ENCODE measurements at regions not wholly inside any gene's neighbourhood (a gene's known extent, or its start where the extent isn't known, plus 50 kb on each side); places are given as distances from the start of the nearest gene placed in this dataset.

DNA sequence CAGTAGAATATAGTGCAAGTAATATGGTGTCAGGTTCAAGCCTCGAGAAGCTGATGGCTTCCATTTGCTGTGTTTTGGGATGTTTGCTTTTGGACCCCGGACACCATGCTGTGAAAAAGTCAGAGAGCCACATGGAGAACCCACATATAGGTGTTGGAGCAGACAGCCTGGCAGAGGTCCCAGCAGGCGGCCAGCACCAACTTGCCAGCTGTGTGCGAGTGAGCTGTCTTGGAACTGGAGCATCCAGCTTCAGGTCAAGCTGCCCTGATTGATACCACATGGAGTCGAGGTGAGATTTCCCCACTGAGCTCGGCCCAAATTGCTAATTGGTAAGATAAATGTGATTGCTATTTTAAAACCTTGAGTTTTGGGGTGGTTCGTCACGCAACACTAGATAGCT lies 185.7 kb upstream of the TBL1XR1 start:
- H3K27ac ChIP-seq (ENCODE audit: low read depth, low read length), result no peak overlapping the region
- no peaks in the 10 kb centered on the region for H3K79me2 ChIP-seq (ENCODE audit: control insufficient read depth, low read length)
- H3K4me2 ChIP-seq (ENCODE audit: low read length), result no peak overlapping the region
- TF ChIP-seq, protein P1, sequence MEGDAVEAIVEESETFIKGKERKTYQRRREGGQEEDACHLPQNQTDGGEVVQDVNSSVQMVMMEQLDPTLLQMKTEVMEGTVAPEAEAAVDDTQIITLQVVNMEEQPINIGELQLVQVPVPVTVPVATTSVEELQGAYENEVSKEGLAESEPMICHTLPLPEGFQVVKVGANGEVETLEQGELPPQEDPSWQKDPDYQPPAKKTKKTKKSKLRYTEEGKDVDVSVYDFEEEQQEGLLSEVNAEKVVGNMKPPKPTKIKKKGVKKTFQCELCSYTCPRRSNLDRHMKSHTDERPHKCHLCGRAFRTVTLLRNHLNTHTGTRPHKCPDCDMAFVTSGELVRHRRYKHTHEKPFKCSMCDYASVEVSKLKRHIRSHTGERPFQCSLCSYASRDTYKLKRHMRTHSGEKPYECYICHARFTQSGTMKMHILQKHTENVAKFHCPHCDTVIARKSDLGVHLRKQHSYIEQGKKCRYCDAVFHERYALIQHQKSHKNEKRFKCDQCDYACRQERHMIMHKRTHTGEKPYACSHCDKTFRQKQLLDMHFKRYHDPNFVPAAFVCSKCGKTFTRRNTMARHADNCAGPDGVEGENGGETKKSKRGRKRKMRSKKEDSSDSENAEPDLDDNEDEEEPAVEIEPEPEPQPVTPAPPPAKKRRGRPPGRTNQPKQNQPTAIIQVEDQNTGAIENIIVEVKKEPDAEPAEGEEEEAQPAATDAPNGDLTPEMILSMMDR (IDR thresholded peaks at IDR 0.05; ENCODE audit: low read depth, low read length, poor library complexity, severe bottlenecking), result no peak
- TF ChIP-seq EZH2phosphoT487 (IDR thresholded peaks at IDR 0.05; ENCODE audit: borderline replicate concordance, low read length), result no peak
- H3K4me3 ChIP-seq (ENCODE audit: low read length), result no peak overlapping the region
- peaks cover 9% of the 10 kb centered on the region; the same call in 1 of the 2 replicates for H3K9me3 ChIP-seq (ENCODE audit: control insufficient read depth, insufficient read depth, low read length)
- no peaks in the 10 kb centered on the region for H3K27me3 ChIP-seq (ENCODE audit: control insufficient read depth, low read length)
- peaks cover 9% of the 10 kb centered on the region for H3K4me1 ChIP-seq (ENCODE audit: control insufficient read depth, low read length)
- no peaks in the 10 kb centered on the region for H3F3A ChIP-seq (ENCODE audit: control insufficient read depth, insufficient read depth)
- H4K20me1 ChIP-seq (ENCODE audit: control insufficient read depth, insufficient read depth, low read depth, low read length), result no peaks in the 10 kb centered on the region
- H3K36me3 ChIP-seq (ENCODE audit: control insufficient read depth, low read length), result no peaks in the 10 kb centered on the region
- H3K9me2 ChIP-seq (replicated peaks; ENCODE audit: control insufficient read depth, low read length), result no peaks in the 10 kb centered on the region

DNA sequence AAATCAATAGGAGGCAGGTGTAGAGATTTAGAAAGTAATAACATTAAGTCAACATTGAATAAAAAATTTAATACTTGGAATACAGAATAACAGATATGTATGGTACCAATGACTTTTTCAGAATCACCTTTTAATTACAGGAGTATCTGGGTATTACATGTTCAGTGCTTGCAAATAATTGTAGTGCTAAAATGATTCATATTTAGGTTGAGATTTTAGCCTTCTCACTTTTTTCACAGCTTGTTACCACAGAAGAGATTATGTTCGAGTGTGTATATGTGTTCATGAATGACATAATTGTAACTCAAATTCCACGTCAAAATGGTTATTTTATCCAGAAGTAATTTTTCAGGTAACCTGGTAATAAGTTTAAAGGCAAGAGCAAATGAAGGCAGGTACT lies 187.9 kb upstream of the TBL1XR1 start:
- Histone ChIP-seq H3K4me3 (ENCODE audit: low read length) (no peak overlapping the region), H3K36me3 (ENCODE audit: control insufficient read depth, low read length) (no peaks in the 10 kb centered on the region), H3K27ac (ENCODE audit: low read depth, low read length) (no peak overlapping the region), H3F3A (ENCODE audit: control insufficient read depth, insufficient read depth) (no peaks in the 10 kb centered on the region), H3K79me2 (ENCODE audit: control insufficient read depth, low read length) (no peaks in the 10 kb centered on the region), H3K4me1 (ENCODE audit: control insufficient read depth, low read length) (peaks cover 5% of the 10 kb centered on the region; the same call in 1 of the 2 replicates), H3K27me3 (ENCODE audit: control insufficient read depth, low read length) (no peaks in the 10 kb centered on the region), H3K9me3 (ENCODE audit: control insufficient read depth, insufficient read depth, low read length) (peaks cover 9% of the 10 kb centered on the region; the same call in 1 of the 2 replicates), H3K9me2 (replicated peaks; ENCODE audit: control insufficient read depth, low read length) (no peaks in the 10 kb centered on the region), H4K20me1 (ENCODE audit: control insufficient read depth, insufficient read depth, low read depth, low read length) (no peaks in the 10 kb centered on the region), H3K4me2 (ENCODE audit: low read length) (no peak overlapping the region)
- TF ChIP-seq EZH2phosphoT487 (IDR thresholded peaks at IDR 0.05; ENCODE audit: borderline replicate concordance, low read length), result no peak
- TF ChIP-seq, protein P1 (IDR thresholded peaks at IDR 0.05; ENCODE audit: low read depth, low read length, poor library complexity, severe bottlenecking), result no peak

DNA sequence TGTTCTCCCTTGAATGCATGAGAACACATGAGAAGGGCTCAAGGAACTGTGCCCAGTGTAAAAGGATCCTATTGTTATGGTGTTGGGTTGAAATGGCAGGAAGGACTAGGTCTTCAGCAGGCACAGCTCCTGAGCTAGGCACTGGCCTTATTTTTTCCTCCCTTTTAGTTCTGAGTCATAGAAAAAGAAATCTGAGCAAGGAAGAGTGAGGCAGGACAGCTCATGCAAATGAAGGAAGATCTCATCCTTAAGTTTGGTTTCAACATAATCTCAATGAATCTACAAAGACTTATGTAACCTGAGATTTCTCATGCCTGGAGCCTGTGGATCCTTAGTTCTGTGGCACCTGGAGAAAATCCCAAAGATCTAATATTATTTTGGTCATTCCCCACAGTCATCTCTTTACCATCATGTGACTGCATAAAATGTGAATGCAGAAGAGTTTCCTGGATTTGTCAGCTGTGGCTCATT lies 188.6 kb upstream of the TBL1XR1 start:
- H3K9me2 ChIP-seq (replicated peaks; ENCODE audit: control insufficient read depth, low read length), result no peaks in the 10 kb centered on the region
- no peaks in the 10 kb centered on the region for H3K36me3 ChIP-seq (ENCODE audit: control insufficient read depth, low read length)
- no peaks in the 10 kb centered on the region for H4K20me1 ChIP-seq (ENCODE audit: control insufficient read depth, insufficient read depth, low read depth, low read length)
- H3K79me2 ChIP-seq (ENCODE audit: control insufficient read depth, low read length), result no peaks in the 10 kb centered on the region
- H3K27me3 ChIP-seq (ENCODE audit: control insufficient read depth, low read length), result no peaks in the 10 kb centered on the region
- H3F3A ChIP-seq (ENCODE audit: control insufficient read depth, insufficient read depth), result no peaks in the 10 kb centered on the region
- no peak overlapping the region for H3K4me3 ChIP-seq (ENCODE audit: low read length)
- no peak for TF ChIP-seq EZH2phosphoT487 (IDR thresholded peaks at IDR 0.05; ENCODE audit: borderline replicate concordance, low read length)
- TF ChIP-seq, protein P1 (IDR thresholded peaks at IDR 0.05; ENCODE audit: low read depth, low read length, poor library complexity, severe bottlenecking), result no peak
- 0 out of 2 replicates have a peak, but pooled peaks cover 3% of the 10 kb centered on the region for H3K9me3 ChIP-seq (ENCODE audit: control insufficient read depth, insufficient read depth, low read length)
- no peak overlapping the region for H3K27ac ChIP-seq (ENCODE audit: low read depth, low read length)
- no peak overlapping the region for H3K4me2 ChIP-seq (ENCODE audit: low read length)
- peaks cover 5% of the 10 kb centered on the region; the same call in 1 of the 2 replicates for H3K4me1 ChIP-seq (ENCODE audit: control insufficient read depth, low read length)
